ENCODE measurements at regions not wholly inside any gene's neighbourhood (a gene's known extent, or its start where the extent isn't known, plus 50 kb on each side); places are given as distances from the start of the nearest gene placed in this dataset.
"Not testable (repeated sequence)": the region's sequence is repeated elsewhere in the genome, so short reads cannot be mapped to it uniquely, and the experiment has no call there.

- DNase-seq, result no peak
These were observed 359.5 kb downstream of the CETN3 start for GRCh38 chr5:90050103-90050502.

DNA sequence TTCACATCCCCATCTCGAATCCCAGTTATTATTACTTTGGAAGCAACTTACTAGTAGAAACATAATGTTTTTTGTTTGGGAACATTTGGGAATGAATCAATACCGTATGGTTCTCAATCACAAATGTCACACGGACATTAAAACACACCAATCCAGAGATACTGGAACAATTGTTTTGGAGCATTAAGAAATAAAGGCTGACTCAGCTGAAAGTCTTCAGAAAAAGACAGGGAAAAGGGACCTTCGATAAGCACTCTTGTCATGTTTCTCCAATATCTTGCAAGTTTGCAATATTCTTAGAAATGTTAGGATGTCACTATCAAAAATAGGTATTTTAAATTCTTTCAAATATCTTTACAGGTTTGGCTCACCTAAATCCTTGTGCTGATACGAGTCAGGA lies 362.4 kb downstream of the CETN3 start:
- no peak for DNase-seq

- not testable (repeated sequence) for DNase-seq
These were observed 369.5 kb downstream of the CETN3 start for GRCh38 chr5:90040082-90040481.

DNA sequence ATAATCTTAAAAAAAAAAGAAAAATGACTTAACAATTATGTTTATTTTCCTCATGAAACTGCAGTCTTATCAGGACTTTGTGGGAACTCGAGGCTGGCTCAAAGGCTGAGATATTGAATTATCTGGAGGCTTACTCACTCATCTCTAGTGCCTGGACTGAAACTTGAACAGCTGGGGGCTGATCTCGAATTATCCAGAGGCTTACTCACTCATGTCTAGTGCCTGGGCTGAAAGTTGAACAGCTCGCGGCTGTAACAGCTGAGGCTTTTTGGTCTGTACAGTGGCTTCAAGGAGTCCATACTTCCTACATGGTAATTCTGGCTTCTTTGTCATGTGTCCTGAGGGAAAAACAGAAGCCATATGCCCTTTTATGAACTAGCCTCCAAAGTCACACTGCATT lies 371.9 kb downstream of the CETN3 start:
- no peak for DNase-seq

DNA sequence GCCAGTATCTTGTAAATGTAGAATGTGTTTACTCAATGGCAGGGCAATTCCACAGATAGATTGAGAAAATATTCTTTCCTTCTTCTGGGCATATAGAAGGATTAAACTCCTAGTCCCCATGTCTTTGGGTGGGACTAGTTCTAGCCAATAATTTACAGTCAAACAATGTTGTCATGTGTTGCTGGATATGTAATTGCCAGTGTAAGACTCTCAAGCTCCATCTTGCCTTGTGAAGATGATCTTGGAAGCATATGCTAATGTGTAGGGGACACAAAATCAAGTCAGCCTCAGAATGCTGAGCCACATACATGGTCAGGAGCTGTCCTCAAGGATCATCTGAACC lies 386.9 kb downstream of the CETN3 start:
- DNase-seq, result no peak

DNA sequence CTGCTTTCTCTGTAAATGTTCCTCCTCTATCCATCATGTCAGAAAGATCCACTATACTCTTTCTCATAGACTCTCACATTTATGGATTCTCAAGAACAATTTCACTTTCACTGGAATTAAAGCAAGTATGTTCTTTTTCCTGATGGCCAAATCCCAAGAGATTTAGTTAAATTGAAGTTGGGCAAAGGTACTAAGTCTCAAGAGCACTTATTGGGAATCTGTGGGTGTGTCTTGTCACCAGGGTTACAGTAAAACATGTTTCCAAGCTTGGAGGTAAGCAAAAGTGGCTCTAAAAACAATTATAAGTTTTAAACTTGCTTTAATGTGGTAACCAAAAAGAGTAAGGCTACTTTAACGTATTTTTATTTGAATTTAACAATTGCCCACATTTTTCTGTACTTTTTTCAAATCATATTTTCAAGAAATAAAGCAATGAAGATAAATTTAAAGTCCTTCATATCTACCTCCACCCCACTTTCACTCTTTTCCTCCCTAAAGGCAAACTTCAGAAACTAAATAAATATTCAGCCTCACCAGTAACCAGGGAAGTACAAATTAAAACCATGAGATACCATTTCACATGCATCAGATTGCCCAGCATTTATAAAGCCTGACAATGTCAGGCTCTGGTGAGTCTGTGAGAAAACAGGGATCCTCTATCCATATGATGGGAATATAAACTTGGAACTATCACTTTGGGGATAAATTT lies 387.4 kb downstream of the CETN3 start:
- no peak for DNase-seq

DNA sequence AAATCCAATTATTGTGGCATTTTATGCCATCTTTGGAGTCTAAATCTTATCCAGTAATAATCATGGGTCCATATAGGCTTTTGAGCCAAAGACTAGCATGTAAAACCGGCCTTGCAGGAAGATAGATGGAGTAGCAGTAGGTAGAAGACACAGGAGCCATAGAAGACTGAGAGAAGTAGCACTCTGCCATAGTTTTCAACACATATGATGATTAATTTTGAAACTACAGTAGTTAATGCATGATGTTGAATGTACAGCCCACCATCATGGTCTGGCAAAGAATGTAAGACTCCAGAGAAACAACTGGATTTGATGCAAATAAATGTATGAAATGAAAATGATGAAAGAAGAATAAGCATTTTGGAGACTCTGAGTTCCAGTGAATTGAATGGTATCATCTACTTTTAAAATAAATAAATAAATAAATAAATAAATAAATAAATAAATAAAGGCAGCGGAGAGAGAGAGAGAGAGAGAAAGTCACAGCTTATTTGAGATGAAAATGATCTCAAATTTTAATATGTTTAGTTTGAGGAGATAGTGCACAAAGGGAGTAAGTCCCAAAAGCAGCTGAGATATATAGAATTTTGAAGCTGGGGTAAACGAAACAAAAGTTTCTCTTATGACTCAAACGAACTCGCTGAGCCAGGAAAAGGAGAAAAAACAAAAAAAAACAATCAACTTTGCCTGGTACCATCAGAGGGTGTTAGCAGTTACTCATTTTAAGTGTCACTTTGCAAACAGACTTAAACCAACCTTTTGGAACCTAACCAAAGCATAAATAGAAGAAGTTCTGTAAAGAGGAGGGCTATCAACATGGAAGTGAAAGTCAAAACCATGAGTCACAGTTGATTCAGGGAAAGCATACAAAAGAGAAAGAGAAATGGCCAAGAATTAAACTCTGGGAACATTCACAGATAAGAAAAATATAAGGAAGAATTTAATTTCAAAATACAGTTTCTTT lies 388.7 kb downstream of the CETN3 start:
- no peak for DNase-seq

DNA sequence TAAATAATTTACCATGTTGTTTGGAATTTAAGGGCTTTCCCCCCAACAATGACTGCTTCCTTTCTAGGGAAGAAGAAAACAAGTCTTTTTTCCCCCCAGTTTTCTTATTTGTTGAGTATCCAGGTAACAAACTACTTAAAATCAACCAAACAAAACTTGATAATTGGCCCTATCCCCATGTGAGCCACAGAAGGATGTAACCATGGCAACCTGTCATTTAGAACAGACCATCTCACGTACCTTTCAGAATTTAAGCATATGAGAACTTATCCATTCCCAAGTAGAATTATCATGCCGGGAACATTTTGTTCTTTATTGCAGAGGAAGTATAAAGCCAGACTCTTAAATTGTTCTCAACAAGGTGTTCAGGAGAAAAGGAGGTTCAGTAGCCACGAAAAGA lies 392.3 kb downstream of the CETN3 start:
- no peak for DNase-seq

DNA sequence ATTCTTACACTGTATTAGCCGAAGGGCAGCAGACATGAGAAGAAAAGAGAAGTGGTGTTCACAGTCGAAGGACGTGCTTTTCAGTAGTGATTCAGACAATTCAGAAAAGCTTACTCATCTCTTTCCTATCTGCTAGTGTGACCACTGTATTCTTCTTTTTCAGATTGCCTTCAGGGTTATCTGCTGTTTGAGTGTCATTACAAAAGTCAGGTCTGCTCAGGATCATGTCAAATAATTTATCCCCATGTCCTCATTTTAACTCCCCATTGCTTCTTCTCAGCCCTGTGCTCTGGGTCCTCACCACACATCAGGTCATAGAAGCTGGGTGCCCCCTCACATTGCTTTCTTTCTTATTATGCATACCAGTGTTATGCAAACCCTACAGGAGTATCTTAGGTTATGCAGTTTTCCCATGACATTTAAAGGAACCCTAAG lies 394.0 kb downstream of the CETN3 start:
- DNase-seq, result no peak

GRCh38 chr5:90014420-90014819 lies 395.1 kb downstream of the CETN3 start:
- no peak for DNase-seq

DNA sequence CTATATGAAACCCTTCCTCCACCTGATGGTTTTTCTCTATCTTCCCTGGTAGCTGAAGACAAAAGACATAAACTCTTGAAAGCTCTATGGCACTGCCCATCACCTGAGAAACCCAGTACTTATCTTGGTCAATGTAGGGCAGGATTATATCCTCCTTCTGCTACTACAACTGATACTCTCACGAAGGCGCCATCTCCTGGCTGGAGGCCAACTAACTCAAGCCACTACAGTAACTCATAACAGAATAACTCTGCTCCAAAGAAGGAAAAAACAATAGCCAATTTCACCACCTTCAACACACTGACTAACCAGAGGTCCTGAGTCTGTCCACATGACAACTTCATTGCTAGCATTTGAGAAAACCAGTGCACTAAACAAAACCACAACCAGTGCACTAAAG lies 409.2 kb downstream of the CETN3 start:
- DNase-seq, result no peak

- no peak for DNase-seq
These were observed 410.8 kb downstream of the CETN3 start for GRCh38 chr5:89998519-89999305.

- DNase-seq, result no peak
These were observed 412.7 kb downstream of the CETN3 start for GRCh38 chr5:89996890-89997289.

DNA sequence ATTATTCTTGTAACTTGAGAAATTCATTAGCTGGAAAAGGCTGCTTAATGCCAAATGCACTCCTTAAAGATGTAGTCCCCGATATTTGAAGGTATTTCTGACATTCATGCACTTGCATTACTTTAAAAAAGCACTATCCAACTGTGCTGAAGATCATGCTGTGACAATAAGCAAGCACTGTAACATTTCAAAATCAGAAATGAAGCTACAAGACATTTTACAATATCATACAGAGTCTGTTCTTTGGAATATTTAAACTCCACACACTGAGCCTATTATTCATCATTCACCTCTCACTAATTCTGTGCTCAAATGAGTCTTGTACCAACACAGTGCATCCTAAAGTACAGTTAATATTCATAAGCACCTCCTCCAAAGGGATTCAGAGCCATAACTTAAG lies 413.2 kb downstream of the CETN3 start:
- DNase-seq, result no peak

GRCh38 chr5:89994266-89994665 lies 415.3 kb downstream of the CETN3 start:
- no peak for DNase-seq

- no peak for DNase-seq
These were observed 417.4 kb downstream of the CETN3 start for GRCh38 chr5:89992201-89992600.

- no peak for DNase-seq
These were observed 418.0 kb downstream of the CETN3 start for GRCh38 chr5:89991592-89991991.

DNA sequence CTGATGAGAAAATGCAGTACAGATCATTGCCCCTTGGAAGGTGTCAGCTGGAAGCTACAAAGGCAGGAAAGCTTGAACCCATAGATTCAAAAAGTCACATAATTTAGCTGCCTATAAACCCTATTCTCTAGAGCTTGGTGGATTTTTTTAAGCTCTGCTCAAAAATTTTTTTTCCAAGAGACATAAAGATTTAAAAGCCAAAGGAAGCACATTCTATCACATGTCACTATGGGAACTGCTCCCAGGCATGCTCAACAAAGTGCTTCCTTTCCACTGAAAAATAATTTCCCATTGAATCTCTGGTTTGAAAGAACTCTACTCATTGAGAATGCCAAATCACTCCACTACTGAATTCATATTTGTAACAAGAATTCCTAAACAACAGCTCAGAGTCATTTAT lies 419.8 kb downstream of the CETN3 start:
- DNase-seq, result no peak

DNA sequence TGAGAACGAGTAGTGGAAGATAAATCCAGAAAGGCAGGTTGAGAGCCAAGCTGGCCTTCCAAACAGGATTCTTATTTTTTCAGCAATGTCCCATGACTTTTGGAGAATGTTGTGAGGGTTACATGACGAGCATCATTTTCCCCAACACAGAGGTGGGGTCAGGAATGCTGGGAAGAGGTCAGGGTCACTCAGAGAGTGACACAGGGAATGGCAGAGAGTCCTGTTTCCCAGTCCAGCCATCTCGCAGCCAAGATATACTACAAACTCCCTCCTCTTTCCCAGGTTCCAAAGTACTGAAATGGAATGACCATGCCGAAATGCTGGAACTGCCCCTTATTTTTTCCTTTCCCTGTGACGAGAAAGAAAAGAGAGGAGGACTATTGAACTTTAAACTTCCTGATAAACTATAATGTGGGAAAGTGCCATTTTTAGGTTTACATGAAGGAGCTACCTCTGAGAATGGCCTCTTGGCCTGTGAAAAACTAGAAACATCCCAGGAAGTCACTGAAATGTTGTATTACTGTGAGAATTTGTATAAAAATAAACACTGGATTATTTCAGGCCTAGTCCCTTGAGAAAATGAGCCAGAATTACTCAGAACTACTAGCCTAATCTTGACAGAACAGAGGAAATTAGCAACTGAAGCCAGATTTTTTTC lies 420.4 kb downstream of the CETN3 start:
- no peak for DNase-seq

GRCh38 chr5:89988129-89988810 lies 421.3 kb downstream of the CETN3 start:
- DNase-seq, result no peak

GRCh38 chr5:89983216-89983615 lies 426.3 kb downstream of the CETN3 start:
- no peak for DNase-seq

All from CD4-positive, alpha-beta T cell treated with Interleukin-12 subunit alpha and Interleukin-12 subunit beta, for 1 hour (primary cell).